Transverse colon (tissue), 4 donors: ENCODE measurements at regions not wholly inside any gene's neighbourhood (a gene's known extent, or its start where the extent isn't known, plus 50 kb on each side); places are given as distances from the start of the nearest gene placed in this dataset.
A peak's percentile ranks its signal among the peaks of the same experiment; 100 is the strongest.

Experiments
- DNase-seq: peaks from one replicate; pipeline ENCODE4 v3.0.0-alpha.2; 2019
- H3K27ac ChIP-seq, 4 donors: fragments of 200-600 bp; sonication (generic); 2 replicates each; pipeline ENCODE4 v1.5.1; 2016 to 2018; ENCODE audit warnings: inconsistent platforms in 4 of 4
- H3K27me3 ChIP-seq: fragments of 200-600 bp; sonication (generic); 2 replicates; pipeline ENCODE4 v1.5.1; 2017; ENCODE audit warnings: inconsistent platforms
- H3K36me3 ChIP-seq, 4 donors: fragments of 200-600 bp; sonication (generic); 2 replicates each; pipeline ENCODE4 v1.5.1; 2017 to 2019; ENCODE audit warnings: inconsistent platforms in 4 of 4
- H3K4me1 ChIP-seq, 4 donors: fragments of 200-600 bp; sonication (generic); 2 replicates each; pipeline ENCODE4 v1.5.1; 2017 to 2020; ENCODE audit warnings: inconsistent platforms in 4 of 4
- H3K4me3 ChIP-seq, 4 donors: fragments of 200-600 bp; sonication (generic); 1 replicate in 1 of 4; 2 replicates in 3 of 4; pipeline versions ENCODE4 v1.5.1 to v1.6.1; 2017 to 2019; ENCODE audit warnings: inconsistent platforms in 4 of 4
- H3K9me3 ChIP-seq, 2 donors: fragments of 200-600 bp; sonication (generic); 2 replicates each; pipeline ENCODE4 v1.5.1; 2017 to 2019; ENCODE audit warnings: inconsistent platforms in 2 of 2
- EP300 ChIP-seq: sonication (generic); formaldehyde crosslinking; IDR thresholded peaks from one replicate; pipeline ENCODE4 v1.6.1; 2017; ENCODE audit warnings: antibody characterized with exemption, low read depth
- POLR2A ChIP-seq: fragments of 450-650 bp; IDR thresholded peaks from one replicate; pipeline ENCODE4 v1.6.1; 2016; ENCODE audit warnings: antibody characterized with exemption, mild to moderate bottlenecking, moderate library complexity
- POLR2AphosphoS5 ChIP-seq, 3 donors: sonication (generic); formaldehyde crosslinking; IDR thresholded peaks; one replicate each; pipeline ENCODE4 v1.6.1; 2016; ENCODE audit warnings: antibody characterized with exemption in 3 of 3
- WGBS, 2 donors: methylation state at CpG; one replicate each; pipeline ENCODE4 v1.1.5; 2018; ENCODE audit warnings: low coverage in 1 of 2; 5-methylcytosine and 5-hydroxymethylcytosine counted together
- in situ Hi-C, 4 donors: fragments of 200-750 bp; cut with MboI; loops; one replicate each; pipeline versions ENCODE4 v1.15.0 to v1.15.1; 2017; ENCODE audit warnings: low sequenced_read_pairs in 3 of 4, low pct_ligation_motif_present in 1 of 4, low pct_unique_long_range_greater_than_20kb in 1 of 4
- intact Hi-C: fragments of 100-400 bp; cut with DNase I; formaldehyde crosslinking; loops from one replicate; pipeline ENCODE4 v1.15.1; 2023; ENCODE audit warnings: low total_unique reads
- TF ChIP-seq, protein P1 (sequence below), 5 experiments: fragments of 200-600 bp in 3 of 5; fragments of 450-650 bp in 2 of 5; sonication (generic) in 3 of 5; IDR thresholded peaks; 1 replicate in 2 of 5; 2 replicates in 3 of 5; pipeline ENCODE4 v1.5.1; 2016 to 2017; ENCODE audit warnings: antibody characterized with exemption in 5 of 5, inconsistent platforms in 3 of 5, mild to moderate bottlenecking in 2 of 5, moderate library complexity in 1 of 5

DNA sequence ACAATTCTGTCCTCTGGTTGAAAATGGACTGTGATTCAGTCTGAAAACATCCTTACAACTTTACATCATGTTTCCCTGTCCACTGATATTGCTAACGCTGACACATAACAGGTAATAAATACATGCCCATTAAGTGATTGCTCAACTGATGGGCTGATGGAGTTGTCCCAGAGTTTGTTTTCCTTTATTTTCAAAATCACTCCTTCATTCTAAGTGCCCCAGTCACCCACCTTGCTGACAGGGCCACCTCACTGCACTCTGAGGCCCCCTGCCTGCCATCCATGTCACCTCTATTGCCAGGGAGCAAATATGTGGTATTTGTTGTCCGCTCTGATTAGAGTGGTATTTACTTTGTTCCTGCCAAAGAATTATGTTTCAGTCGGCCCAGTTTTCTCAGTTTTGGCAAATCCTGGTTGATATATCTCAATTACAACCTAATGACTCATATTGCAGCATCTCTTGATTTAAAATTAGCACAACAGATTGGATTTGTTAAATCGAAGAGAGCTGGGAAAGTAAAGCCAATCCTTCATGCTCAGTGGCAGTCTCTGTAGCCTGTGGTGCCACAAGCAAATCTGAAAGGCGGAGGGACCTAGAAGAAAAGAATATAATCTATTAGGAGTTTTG, 105.1 kb downstream of the RDH14 start:
- WGBS, 2 donors: 36 to 57% methylated on average over 4 to 5 of the region's 5 CpGs
- no peaks in the 10 kb centered on the region for H3K9me3 ChIP-seq
- in situ Hi-C loops (no loop called here), intact Hi-C loops (no loop called here)
- TF ChIP-seq, protein P1, sequence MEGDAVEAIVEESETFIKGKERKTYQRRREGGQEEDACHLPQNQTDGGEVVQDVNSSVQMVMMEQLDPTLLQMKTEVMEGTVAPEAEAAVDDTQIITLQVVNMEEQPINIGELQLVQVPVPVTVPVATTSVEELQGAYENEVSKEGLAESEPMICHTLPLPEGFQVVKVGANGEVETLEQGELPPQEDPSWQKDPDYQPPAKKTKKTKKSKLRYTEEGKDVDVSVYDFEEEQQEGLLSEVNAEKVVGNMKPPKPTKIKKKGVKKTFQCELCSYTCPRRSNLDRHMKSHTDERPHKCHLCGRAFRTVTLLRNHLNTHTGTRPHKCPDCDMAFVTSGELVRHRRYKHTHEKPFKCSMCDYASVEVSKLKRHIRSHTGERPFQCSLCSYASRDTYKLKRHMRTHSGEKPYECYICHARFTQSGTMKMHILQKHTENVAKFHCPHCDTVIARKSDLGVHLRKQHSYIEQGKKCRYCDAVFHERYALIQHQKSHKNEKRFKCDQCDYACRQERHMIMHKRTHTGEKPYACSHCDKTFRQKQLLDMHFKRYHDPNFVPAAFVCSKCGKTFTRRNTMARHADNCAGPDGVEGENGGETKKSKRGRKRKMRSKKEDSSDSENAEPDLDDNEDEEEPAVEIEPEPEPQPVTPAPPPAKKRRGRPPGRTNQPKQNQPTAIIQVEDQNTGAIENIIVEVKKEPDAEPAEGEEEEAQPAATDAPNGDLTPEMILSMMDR (IDR thresholded peaks at IDR 0.05): no peak
- peak in 1 of 3 donors; percentile 33 for TF ChIP-seq POLR2AphosphoS5 (IDR thresholded peaks at IDR 0.05)
- TF ChIP-seq POLR2A: no peak
- TF ChIP-seq EP300: no peak
- H3K27ac ChIP-seq: peak overlapping the region; percentile 3 to 62 (median 24)
- DNase-seq: no peak
- no peak overlapping the region for H3K4me3 ChIP-seq
- no peaks in the 10 kb centered on the region for H3K4me1 ChIP-seq
- H3K36me3 ChIP-seq: no peaks in the 10 kb centered on the region
- no peaks in the 10 kb centered on the region for H3K27me3 ChIP-seq

DNA sequence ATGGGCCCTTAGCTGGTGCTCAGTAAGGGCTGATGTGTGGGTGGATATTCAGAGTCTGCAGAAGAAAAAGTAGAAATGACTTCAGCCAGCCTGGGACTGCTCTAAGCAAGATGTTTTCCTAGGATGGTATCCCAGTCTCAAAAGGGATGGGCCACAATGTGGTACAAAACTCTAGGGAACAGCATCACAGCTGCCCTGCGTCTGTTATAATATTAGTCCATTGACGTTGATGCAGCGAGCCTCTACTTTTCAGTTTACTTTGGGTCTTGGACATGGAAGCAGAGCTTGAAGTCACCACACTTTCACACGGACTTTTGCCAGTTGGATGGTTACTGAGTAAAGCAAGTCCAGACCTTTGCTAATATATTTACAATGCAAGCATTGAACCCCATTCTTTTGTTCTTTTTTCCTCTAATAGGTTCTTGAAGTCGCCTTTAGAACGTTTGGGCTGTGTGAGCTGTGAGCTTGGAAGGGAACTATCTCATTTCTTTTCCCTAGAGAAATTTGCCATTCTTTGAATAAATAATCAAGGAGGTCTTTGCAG, 105.7 kb downstream of the RDH14 start:
- H3K27ac ChIP-seq: peak overlapping the region in 2 of 4 donors; percentile 10 to 32
- WGBS, 2 donors: 60 to 77% methylated on average over 3 to 6 of the region's 6 CpGs

DNA sequence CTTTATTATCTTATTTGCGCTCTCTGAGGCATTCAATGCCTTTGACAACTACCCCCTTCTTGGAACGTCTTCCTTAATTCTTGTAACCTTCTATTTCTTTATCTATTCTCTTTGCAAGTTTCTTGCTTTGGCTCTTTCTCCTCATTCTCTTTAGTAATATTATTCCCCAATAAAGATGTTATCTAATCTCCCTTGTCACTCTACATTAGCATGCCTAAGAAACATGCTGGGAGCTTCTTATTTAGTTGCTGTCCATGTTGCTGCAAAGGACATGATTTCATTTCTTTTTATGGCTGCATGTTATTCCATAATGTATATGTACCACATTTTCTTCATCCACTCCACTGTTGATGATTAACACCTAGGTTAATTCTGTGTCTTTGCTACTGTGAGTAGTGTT, 113.7 kb downstream of the RDH14 start:
- TF ChIP-seq POLR2AphosphoS5 (IDR thresholded peaks at IDR 0.05) (no peak), EP300 (no peak), POLR2A (no peak)
- TF ChIP-seq, protein P1 (IDR thresholded peaks at IDR 0.05): no peak
- H3K4me1 ChIP-seq: no peaks in the 10 kb centered on the region
- H3K27me3 ChIP-seq: no peaks in the 10 kb centered on the region
- H3K27ac ChIP-seq: peak overlapping the region in 1 of 4 donors; percentile 2
- in situ Hi-C loops (loop anchor here in 1 of 4 donors (25.0 kb wide), 1 partner anchor 1416 kb away; no protein-coding TSS in a partner anchor), intact Hi-C loops (no loop called here)
- no peak overlapping the region for H3K4me3 ChIP-seq
- no peaks in the 10 kb centered on the region for H3K36me3 ChIP-seq
- 73 to 100% methylated on average over 1 to 2 of the region's 2 CpGs for WGBS, 2 donors
- H3K9me3 ChIP-seq: no peaks in the 10 kb centered on the region
- no peak for DNase-seq

More for the DNA sequence above, 105.7 kb downstream of the RDH14 start:
- in situ Hi-C loops: no loop called here
- intact Hi-C loops: no loop called here
- Histone ChIP-seq H3K4me3 (no peak overlapping the region), H3K27me3 (no peaks in the 10 kb centered on the region), H3K36me3 (no peaks in the 10 kb centered on the region), H3K9me3 (no peaks in the 10 kb centered on the region), H3K4me1 (no peaks in the 10 kb centered on the region)
- TF ChIP-seq, protein P1 (IDR thresholded peaks at IDR 0.05): no peak
- TF ChIP-seq POLR2A (no peak), POLR2AphosphoS5 (IDR thresholded peaks at IDR 0.05) (no peak), EP300 (no peak)
- no peak for DNase-seq

DNA sequence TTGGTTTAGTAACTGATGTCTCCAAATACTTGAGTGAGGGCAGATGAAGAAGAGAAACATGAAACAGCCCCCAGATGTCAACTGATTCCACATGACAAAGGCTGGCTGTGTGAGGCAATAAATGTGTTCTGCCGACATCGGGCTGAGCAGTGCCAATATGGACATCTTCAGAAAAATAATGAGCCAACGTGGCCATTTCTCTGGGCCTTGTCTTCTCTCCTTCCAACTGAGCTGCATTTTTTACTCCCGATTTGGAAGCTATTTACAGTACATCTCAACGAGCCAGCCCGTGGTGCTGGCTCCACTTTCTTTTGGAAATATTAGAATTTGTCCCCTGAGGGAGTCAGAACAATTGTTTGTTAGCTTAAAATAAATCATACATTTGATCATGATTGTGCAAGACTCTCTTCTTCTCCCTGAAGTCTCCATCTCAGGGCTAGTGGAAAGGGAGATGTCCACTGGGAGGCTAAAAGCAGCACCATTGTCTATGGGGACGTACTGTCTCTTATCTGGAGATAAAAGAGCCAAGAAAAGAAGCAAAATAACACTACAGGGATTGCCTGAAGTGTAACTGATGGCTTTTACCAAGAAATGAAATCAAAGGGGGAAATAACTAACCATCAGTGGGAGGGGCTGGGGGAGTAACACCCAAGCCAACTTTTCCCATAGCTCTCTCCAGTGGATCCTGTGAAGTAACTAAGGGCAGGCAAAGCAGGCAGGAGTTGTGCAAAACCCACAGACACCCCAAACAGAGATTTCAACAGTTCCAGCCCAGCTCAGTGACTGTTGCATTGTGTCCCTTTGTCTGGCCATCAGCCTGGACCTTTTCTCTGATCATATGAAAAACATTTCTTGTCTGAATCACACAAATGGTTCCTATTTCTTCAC, 114.8 kb downstream of the RDH14 start:
- Histone ChIP-seq H3K4me1 (no peaks in the 10 kb centered on the region), H3K9me3 (no peaks in the 10 kb centered on the region), H3K36me3 (no peaks in the 10 kb centered on the region), H3K27ac (peak overlapping the region in 3 of 4 donors; percentile 2 to 37 (median 36)), H3K27me3 (no peaks in the 10 kb centered on the region), H3K4me3 (no peak overlapping the region)
- no peak for DNase-seq
- in situ Hi-C loops (loop anchor here in 1 of 4 donors (25.0 kb wide), 1 partner anchor 1417 kb away; no protein-coding TSS in a partner anchor), intact Hi-C loops (no loop called here)
- WGBS, 2 donors: 58 to 59% methylated on average over 2 to 7 of the region's 7 CpGs
- TF ChIP-seq EP300 (no peak), POLR2AphosphoS5 (IDR thresholded peaks at IDR 0.05) (peak; percentile 11 to 58 (median 54))
